ENCODE measurements at regions not wholly inside any gene's neighbourhood (a gene's known extent, or its start where the extent isn't known, plus 50 kb on each side); places are given as distances from the start of the nearest gene placed in this dataset.
A peak's percentile ranks its signal among the peaks of the same experiment; 100 is the strongest.

GRCh38 chr1:47705517-47706130, 267.8 kb downstream of the FOXD2 start:
- peaks cover 7% of the 10 kb centered on the region for H3K4me1 ChIP-seq (ENCODE audit: insufficient read depth, low read length)
- H3K36me3 ChIP-seq (ENCODE audit: insufficient read depth, low read length), result no peaks in the 10 kb centered on the region
- H2AFZ ChIP-seq (ENCODE audit: low read depth, low read length), result no peak overlapping the region
- no peaks in the 10 kb centered on the region for H3K9me3 ChIP-seq (ENCODE audit: low read length)
- no peak overlapping the region for H3K4me3 ChIP-seq (ENCODE audit: low read length)
- peaks cover 64% of the 10 kb centered on the region for H3K27me3 ChIP-seq (ENCODE audit: insufficient read depth, low read length)

DNA sequence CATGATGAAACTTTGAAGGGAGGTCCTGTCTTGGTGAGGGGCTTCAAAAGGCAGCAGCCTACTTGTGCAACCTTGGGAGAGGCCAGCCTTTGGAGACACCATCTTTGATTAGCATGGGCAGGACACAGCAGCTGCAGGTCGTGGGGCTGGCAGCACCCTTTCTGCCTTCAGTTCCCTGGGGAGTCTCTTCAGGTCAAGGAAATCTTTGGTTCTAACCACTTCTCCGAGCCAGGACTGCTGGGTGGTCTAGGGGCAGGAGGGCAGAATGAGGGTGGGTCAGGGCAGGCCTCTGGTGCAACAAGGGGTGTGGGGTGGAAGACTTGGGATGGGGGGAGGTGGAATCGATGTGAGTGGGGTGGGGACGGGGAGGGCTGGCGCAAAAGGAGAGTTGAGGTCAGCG, 269.7 kb downstream of the FOXD2 start:
- H3K9me3 ChIP-seq (ENCODE audit: low read length), result no peaks in the 10 kb centered on the region
- H3K4me1 ChIP-seq (ENCODE audit: insufficient read depth, low read length), result peaks cover 7% of the 10 kb centered on the region
- H2AFZ ChIP-seq (ENCODE audit: low read depth, low read length), result no peak overlapping the region
- no peaks in the 10 kb centered on the region for H3K36me3 ChIP-seq (ENCODE audit: insufficient read depth, low read length)
- no peak overlapping the region for H3K4me3 ChIP-seq (ENCODE audit: low read length)
- peaks cover 81% of the 10 kb centered on the region for H3K27me3 ChIP-seq (ENCODE audit: insufficient read depth, low read length)

DNA sequence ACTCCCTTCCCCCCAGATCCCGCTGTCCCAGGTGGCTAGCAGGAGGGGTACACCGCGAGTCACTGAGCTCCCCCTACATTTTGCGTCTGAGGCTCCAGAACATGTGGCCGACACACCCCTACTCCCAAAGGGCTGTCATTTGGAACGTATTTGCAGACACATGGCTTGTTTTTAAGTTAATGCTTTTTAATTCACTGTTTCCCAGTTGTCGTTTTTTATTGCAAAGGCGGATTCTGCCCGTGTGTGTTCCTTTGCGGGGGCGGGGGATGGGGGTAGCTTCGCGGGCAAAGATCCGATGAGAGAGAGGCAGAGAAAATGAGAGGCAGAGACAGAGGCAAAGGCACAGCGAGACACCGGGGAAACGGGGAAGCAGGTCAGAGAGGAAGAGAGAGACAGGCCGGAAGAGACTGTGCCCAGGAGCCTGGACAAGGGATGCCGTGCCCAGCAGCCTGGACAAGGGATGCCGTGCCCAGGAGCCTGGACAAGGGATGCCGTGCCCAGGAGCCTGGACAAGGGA, 270.2 kb downstream of the FOXD2 start:
- Histone ChIP-seq H3K9me3 (ENCODE audit: low read length) (no peaks in the 10 kb centered on the region), H3K36me3 (ENCODE audit: insufficient read depth, low read length) (no peaks in the 10 kb centered on the region), H3K4me3 (ENCODE audit: low read length) (no peak overlapping the region), H2AFZ (ENCODE audit: low read depth, low read length) (no peak overlapping the region), H3K27me3 (ENCODE audit: insufficient read depth, low read length) (peaks cover 84% of the 10 kb centered on the region), H3K4me1 (ENCODE audit: insufficient read depth, low read length) (peaks cover 7% of the 10 kb centered on the region)

DNA sequence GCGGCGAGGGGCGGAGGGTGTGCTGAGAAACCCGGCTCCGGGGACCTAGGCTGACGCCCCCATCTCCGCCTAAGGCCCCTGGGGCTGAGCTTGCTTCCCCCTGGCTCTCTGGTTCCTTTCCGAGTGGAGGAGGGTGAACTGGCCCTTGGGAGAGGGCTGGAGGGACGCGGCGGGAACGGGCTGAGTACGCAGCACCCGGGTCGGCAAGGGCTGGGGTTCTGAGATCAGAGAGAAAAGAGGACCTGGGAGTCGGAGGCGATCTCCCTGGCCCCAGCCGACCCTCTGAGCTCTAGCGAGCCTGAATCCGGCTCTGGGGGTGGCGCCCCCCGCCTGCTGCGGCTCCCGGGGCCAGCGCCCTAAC, 270.8 kb downstream of the FOXD2 start:
- Histone ChIP-seq H2AFZ (ENCODE audit: low read depth, low read length) (peak overlapping the region; percentile 13), H3K36me3 (ENCODE audit: insufficient read depth, low read length) (no peaks in the 10 kb centered on the region), H3K4me3 (ENCODE audit: low read length) (no peak overlapping the region), H3K27me3 (ENCODE audit: insufficient read depth, low read length) (peaks cover 85% of the 10 kb centered on the region), H3K9me3 (ENCODE audit: low read length) (no peaks in the 10 kb centered on the region), H3K4me1 (ENCODE audit: insufficient read depth, low read length) (peaks cover 7% of the 10 kb centered on the region)

- Histone ChIP-seq H3K4me3 (ENCODE audit: low read length) (no peak overlapping the region), H3K4me1 (ENCODE audit: insufficient read depth, low read length) (peaks cover 7% of the 10 kb centered on the region), H2AFZ (ENCODE audit: low read depth, low read length) (peak overlapping the region; percentile 13), H3K9me3 (ENCODE audit: low read length) (no peaks in the 10 kb centered on the region), H3K27me3 (ENCODE audit: insufficient read depth, low read length) (peaks cover 83% of the 10 kb centered on the region), H3K36me3 (ENCODE audit: insufficient read depth, low read length) (no peaks in the 10 kb centered on the region)
These were observed 271.4 kb downstream of the FOXD2 start for GRCh38 chr1:47709019-47709871.

- Histone ChIP-seq H3K4me3 (ENCODE audit: low read length) (no peak overlapping the region), H3K27me3 (ENCODE audit: insufficient read depth, low read length) (peaks cover 83% of the 10 kb centered on the region), H3K9me3 (ENCODE audit: low read length) (no peaks in the 10 kb centered on the region)
These were observed 272.0 kb downstream of the FOXD2 start for GRCh38 chr1:47709872-47710231.

DNA sequence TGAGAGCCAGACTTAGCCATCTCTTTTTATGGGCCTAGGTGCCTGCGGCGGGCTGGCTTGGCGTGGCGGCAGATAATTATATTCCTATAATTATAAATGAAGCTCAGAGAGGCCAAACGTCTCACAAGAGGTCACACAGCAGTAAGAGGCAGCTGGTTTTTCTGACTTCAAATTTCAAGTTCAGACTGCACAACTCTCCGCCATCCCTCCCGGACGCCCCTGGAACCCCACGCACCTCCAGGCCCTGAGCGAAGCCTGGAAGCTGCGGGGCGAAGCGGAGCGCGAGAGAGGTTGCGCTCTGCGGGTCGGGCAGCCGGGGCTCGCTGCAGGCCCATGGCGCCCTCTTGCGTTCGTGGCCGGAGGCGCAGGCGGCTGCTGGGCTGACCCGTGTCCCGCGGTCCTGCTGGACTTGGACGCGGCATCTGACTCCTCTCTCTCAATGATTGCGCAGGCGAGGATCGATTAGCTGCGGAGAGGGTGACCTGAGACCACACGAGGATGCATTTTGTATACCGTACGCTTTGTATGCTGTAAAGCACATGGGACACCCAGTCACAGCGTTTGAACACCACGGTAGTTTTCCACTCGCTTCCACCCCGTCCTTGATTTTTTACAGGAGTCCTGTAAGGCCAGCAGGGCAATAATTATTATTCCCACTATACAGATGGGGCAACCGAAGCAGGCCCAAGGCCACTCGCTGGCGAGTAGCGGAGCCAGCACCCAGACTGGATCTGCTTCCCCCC, 272.7 kb downstream of the FOXD2 start:
- Histone ChIP-seq H3K4me1 (ENCODE audit: insufficient read depth, low read length) (peaks cover 7% of the 10 kb centered on the region), H3K4me3 (ENCODE audit: low read length) (no peak overlapping the region), H3K27me3 (ENCODE audit: insufficient read depth, low read length) (peaks cover 77% of the 10 kb centered on the region), H3K9me3 (ENCODE audit: low read length) (no peaks in the 10 kb centered on the region), H2AFZ (ENCODE audit: low read depth, low read length) (no peak overlapping the region), H3K36me3 (ENCODE audit: insufficient read depth, low read length) (no peaks in the 10 kb centered on the region)

More at GRCh38 chr1:47709872-47710231, 272.0 kb downstream of the FOXD2 start:
- Histone ChIP-seq H2AFZ (ENCODE audit: low read depth, low read length) (no peak overlapping the region), H3K4me1 (ENCODE audit: insufficient read depth, low read length) (peaks cover 7% of the 10 kb centered on the region), H3K36me3 (ENCODE audit: insufficient read depth, low read length) (no peaks in the 10 kb centered on the region)
